Fibroblast of lung (primary cell): ENCODE measurements at regions not wholly inside any gene's neighbourhood (a gene's known extent, or its start where the extent isn't known, plus 50 kb on each side); places are given as distances from the start of the nearest gene placed in this dataset.

Experiments
- DNase-seq, 2 donors: peaks; one replicate each; pipeline versions ENCODE4 v3.0.0 to v3.0.0-alpha.2; 2010; ENCODE audit warnings: low read depth in 2 of 2
- H2AFZ ChIP-seq: 2 replicates; pipeline ENCODE4 v1.5.1; 2012; ENCODE audit warnings: low read length, control low read depth, inconsistent platforms
- H3K27ac ChIP-seq: 2 replicates; pipeline ENCODE4 v1.5.1; 2011; ENCODE audit warnings: low read length, control low read depth; ENCODE audit not compliant: insufficient read depth
- H3K27me3 ChIP-seq: 2 replicates; pipeline ENCODE4 v1.5.1; 2011; ENCODE audit warnings: mild to moderate bottlenecking, low read length; ENCODE audit not compliant: control insufficient read depth, insufficient read depth
- H3K36me3 ChIP-seq: 2 replicates; pipeline ENCODE4 v1.5.1; 2011; ENCODE audit warnings: low read length; ENCODE audit not compliant: control insufficient read depth, insufficient read depth
- H3K4me1 ChIP-seq: 2 replicates; pipeline ENCODE4 v1.5.1; 2011; ENCODE audit warnings: low read length; ENCODE audit not compliant: control insufficient read depth, insufficient read depth; ENCODE audit errors: extremely low read depth
- H3K4me2 ChIP-seq: 2 replicates; pipeline ENCODE4 v1.5.1; 2011; ENCODE audit warnings: low read length, control low read depth; ENCODE audit not compliant: insufficient read depth; ENCODE audit errors: extremely low read depth
- H3K4me3 ChIP-seq, 4 experiments: fragments of 200-600 bp in 1 of 4; sonication (generic) in 1 of 4; replicated peaks in 1 of 4; 2 replicates each; pipeline ENCODE4 v1.5.1; 2011 to 2016; ENCODE audit warnings: low read length in 4 of 4, low read depth in 3 of 4, mild to moderate bottlenecking in 3 of 4, control low read depth in 2 of 4, inconsistent platforms in 1 of 4, mixed read lengths in 1 of 4; ENCODE audit not compliant: insufficient read depth in 1 of 4; ENCODE audit errors: control extremely low read depth in 1 of 4
- H3K79me2 ChIP-seq: 2 replicates; pipeline ENCODE4 v1.5.1; 2012; ENCODE audit warnings: mild to moderate bottlenecking, low read length, inconsistent platforms; ENCODE audit not compliant: control insufficient read depth, insufficient read depth
- H3K9ac ChIP-seq: 2 replicates; pipeline ENCODE4 v1.5.1; 2011; ENCODE audit warnings: mild to moderate bottlenecking, low read length, control low read depth; ENCODE audit not compliant: insufficient read depth
- H3K9me3 ChIP-seq: 2 replicates; pipeline ENCODE4 v1.5.1; 2012; ENCODE audit warnings: low read depth, low read length; ENCODE audit not compliant: control insufficient read depth, insufficient read depth
- H4K20me1 ChIP-seq: 2 replicates; pipeline ENCODE4 v1.5.1; 2011; ENCODE audit warnings: low read length; ENCODE audit not compliant: control insufficient read depth, insufficient read depth; ENCODE audit errors: extremely low read depth
- CTCF ChIP-seq, 2 donors: IDR thresholded peaks in 1 of 2; conservative IDR thresholded peaks in 1 of 2; 1 replicate in 1 of 2; 2 replicates in 1 of 2; pipeline ENCODE4 v1.5.1; 2011 to 2012; ENCODE audit warnings: low read length in 2 of 2, control low read depth in 1 of 2, inconsistent platforms in 1 of 2, low read depth in 1 of 2, mild to moderate bottlenecking in 1 of 2
- EZH2 ChIP-seq: IDR thresholded peaks from 2 replicates; pipeline ENCODE4 v1.5.1; 2012; ENCODE audit warnings: low read length, control low read depth, mild to moderate bottlenecking; ENCODE audit errors: missing control alignments

- Histone ChIP-seq H3K9ac (no peak overlapping the region), H3K9me3 (no peaks in the 10 kb centered on the region), H3K27ac (no peak overlapping the region), H3K4me2 (no peak overlapping the region), H3K4me3 (no peak overlapping the region), H3K4me1 (no peaks in the 10 kb centered on the region), H3K27me3 (peaks cover 4% of the 10 kb centered on the region), H4K20me1 (no peaks in the 10 kb centered on the region), H3K79me2 (no peaks in the 10 kb centered on the region), H3K36me3 (no peaks in the 10 kb centered on the region), H2AFZ (no peak overlapping the region)
- DNase-seq: no peak
- TF ChIP-seq CTCF (conservative IDR thresholded peaks at IDR 0.05 in 1 of 2, IDR thresholded peaks at IDR 0.05 in 1 of 2; ENCODE audit: low read depth in 1 of 2, low read length in 2 of 2) (no peak), EZH2 (no peak)
These were observed 164.7 kb upstream of the IQSEC1 start for GRCh38 chr3:13237776-13238490.

- Histone ChIP-seq H3K4me2 (no peak overlapping the region), H2AFZ (no peak overlapping the region), H3K27me3 (peaks cover 4% of the 10 kb centered on the region), H3K9ac (no peak overlapping the region), H3K27ac (no peak overlapping the region), H4K20me1 (no peaks in the 10 kb centered on the region), H3K4me3 (no peak overlapping the region), H3K36me3 (no peaks in the 10 kb centered on the region), H3K4me1 (no peaks in the 10 kb centered on the region), H3K79me2 (no peaks in the 10 kb centered on the region), H3K9me3 (no peaks in the 10 kb centered on the region)
- no peak for TF ChIP-seq EZH2
- TF ChIP-seq CTCF (conservative IDR thresholded peaks at IDR 0.05 in 1 of 2, IDR thresholded peaks at IDR 0.05 in 1 of 2; ENCODE audit: low read depth in 1 of 2, low read length in 2 of 2): no peak
- no peak for DNase-seq
These were observed 163.4 kb upstream of the IQSEC1 start for GRCh38 chr3:13236557-13237173.

- Histone ChIP-seq H3K9ac (no peak overlapping the region), H3K4me1 (no peaks in the 10 kb centered on the region), H3K27ac (no peak overlapping the region), H3K9me3 (no peaks in the 10 kb centered on the region), H3K4me2 (no peak overlapping the region), H2AFZ (no peak overlapping the region), H3K4me3 (no peak overlapping the region), H3K27me3 (peaks cover 4% of the 10 kb centered on the region), H4K20me1 (no peaks in the 10 kb centered on the region), H3K79me2 (no peaks in the 10 kb centered on the region), H3K36me3 (no peaks in the 10 kb centered on the region)
- no peak for DNase-seq
- no peak for TF ChIP-seq EZH2
- no peak for TF ChIP-seq CTCF (conservative IDR thresholded peaks at IDR 0.05 in 1 of 2, IDR thresholded peaks at IDR 0.05 in 1 of 2; ENCODE audit: low read depth in 1 of 2, low read length in 2 of 2)
These were observed 162.7 kb upstream of the IQSEC1 start for GRCh38 chr3:13235897-13236296.
